Nephron (organoid): ENCODE measurements at regions not wholly inside any gene's neighbourhood (a gene's known extent, or its start where the extent isn't known, plus 50 kb on each side); places are given as distances from the start of the nearest gene placed in this dataset.
A peak's percentile ranks its signal among the peaks of the same experiment; 100 is the strongest.

Source experiments
- H3K27ac Mint-ChIP-seq, 3 experiments: 2 replicates each; pipeline ENCODE4 v1.8.0; 2020; ENCODE audit warnings: mixed read lengths in 3 of 3, mild to moderate bottlenecking in 2 of 3, moderate library complexity in 1 of 3
- H3K27me3 Mint-ChIP-seq: 2 replicates; pipeline ENCODE4 v1.8.0; 2021; ENCODE audit warnings: low read depth, mild to moderate bottlenecking, moderate library complexity, mixed read lengths
- H3K36me3 Mint-ChIP-seq: 2 replicates; pipeline ENCODE4 v1.8.0; 2020; ENCODE audit warnings: low read depth, mixed read lengths
- H3K4me1 Mint-ChIP-seq: 2 replicates; pipeline ENCODE4 v1.8.0; 2020; ENCODE audit warnings: mixed read lengths
- H3K4me3 Mint-ChIP-seq, 3 experiments: 2 replicates each; pipeline ENCODE4 v1.8.0; 2020; ENCODE audit warnings: mild to moderate bottlenecking in 3 of 3, mixed read lengths in 3 of 3, moderate library complexity in 2 of 3
- H3K9me3 Mint-ChIP-seq: 2 replicates; pipeline ENCODE4 v1.8.0; 2020; ENCODE audit warnings: mixed read lengths
- TF ChIP-seq, protein P1 (sequence below), 3 experiments: fragments of 200-600 bp; sonication (generic); IDR thresholded peaks; one replicate each; pipeline ENCODE4 v1.5.0; 2021; ENCODE audit warnings: antibody characterized with exemption in 3 of 3; ENCODE audit not compliant: unreplicated experiment in 3 of 3

DNA sequence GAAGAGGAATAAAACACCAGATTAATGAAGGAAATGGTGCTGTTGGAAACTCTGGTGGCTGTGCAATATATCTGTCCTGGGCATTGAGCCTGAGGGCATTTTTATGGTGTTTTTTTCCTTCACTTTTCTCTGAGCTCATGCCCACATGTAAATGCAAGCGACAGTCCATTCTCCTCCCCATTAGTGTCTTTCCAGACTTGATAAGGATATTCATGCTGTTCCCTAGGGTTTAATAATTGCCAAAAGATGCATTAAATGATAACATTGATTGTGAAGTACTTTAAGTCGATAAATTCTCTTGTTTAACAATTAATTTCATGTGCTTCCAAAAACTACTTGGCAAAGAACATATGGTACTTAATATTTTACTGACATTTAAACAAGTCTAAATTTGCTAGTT, 384.7 kb downstream of the MDFIC start:
- Mint-ChIP-seq H3K27me3 (no peaks in the 10 kb centered on the region), H3K36me3 (no peaks in the 10 kb centered on the region), H3K27ac (no peak overlapping the region), H3K9me3 (no peaks in the 10 kb centered on the region), H3K4me3 (no peak overlapping the region), H3K4me1 (no peaks in the 10 kb centered on the region)
- TF ChIP-seq, protein P1, sequence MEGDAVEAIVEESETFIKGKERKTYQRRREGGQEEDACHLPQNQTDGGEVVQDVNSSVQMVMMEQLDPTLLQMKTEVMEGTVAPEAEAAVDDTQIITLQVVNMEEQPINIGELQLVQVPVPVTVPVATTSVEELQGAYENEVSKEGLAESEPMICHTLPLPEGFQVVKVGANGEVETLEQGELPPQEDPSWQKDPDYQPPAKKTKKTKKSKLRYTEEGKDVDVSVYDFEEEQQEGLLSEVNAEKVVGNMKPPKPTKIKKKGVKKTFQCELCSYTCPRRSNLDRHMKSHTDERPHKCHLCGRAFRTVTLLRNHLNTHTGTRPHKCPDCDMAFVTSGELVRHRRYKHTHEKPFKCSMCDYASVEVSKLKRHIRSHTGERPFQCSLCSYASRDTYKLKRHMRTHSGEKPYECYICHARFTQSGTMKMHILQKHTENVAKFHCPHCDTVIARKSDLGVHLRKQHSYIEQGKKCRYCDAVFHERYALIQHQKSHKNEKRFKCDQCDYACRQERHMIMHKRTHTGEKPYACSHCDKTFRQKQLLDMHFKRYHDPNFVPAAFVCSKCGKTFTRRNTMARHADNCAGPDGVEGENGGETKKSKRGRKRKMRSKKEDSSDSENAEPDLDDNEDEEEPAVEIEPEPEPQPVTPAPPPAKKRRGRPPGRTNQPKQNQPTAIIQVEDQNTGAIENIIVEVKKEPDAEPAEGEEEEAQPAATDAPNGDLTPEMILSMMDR (IDR thresholded peaks at IDR 0.05; ENCODE audit: unreplicated experiment in 3 of 3) = no peak

DNA sequence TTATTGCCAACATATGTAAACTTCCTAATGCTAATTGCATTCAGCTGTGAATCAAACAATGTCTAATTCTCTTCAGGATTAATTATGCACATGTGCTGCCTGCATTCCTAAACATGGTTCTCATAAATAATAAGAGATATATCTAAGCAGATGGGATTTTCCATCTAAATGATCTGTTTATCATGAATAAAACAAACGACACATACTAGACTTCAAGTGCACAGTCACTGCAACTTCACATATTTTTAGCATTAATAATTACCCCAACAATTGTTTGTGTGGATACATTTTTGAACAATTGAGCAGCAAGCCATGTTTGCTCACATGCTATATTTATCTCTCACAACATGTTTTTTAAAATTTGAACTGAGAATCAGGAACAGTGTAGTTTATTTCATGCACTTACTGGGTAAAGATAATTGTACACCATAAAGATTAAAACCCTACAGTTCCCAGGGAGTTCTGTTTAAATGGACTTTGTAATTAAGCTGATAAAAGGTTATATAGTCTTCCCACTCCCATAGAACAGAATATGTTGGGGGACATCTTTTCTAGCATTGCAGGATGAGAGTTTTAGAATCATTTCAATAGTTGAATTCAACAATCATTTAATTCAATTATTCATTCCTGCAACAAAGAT, 378.5 kb downstream of the MDFIC start:
- TF ChIP-seq, protein P1 (IDR thresholded peaks at IDR 0.05; ENCODE audit: unreplicated experiment in 3 of 3) = no peak
- Mint-ChIP-seq H3K4me3 (no peak overlapping the region), H3K27me3 (no peaks in the 10 kb centered on the region), H3K4me1 (no peaks in the 10 kb centered on the region), H3K27ac (no peak overlapping the region), H3K9me3 (no peaks in the 10 kb centered on the region), H3K36me3 (no peaks in the 10 kb centered on the region)

DNA sequence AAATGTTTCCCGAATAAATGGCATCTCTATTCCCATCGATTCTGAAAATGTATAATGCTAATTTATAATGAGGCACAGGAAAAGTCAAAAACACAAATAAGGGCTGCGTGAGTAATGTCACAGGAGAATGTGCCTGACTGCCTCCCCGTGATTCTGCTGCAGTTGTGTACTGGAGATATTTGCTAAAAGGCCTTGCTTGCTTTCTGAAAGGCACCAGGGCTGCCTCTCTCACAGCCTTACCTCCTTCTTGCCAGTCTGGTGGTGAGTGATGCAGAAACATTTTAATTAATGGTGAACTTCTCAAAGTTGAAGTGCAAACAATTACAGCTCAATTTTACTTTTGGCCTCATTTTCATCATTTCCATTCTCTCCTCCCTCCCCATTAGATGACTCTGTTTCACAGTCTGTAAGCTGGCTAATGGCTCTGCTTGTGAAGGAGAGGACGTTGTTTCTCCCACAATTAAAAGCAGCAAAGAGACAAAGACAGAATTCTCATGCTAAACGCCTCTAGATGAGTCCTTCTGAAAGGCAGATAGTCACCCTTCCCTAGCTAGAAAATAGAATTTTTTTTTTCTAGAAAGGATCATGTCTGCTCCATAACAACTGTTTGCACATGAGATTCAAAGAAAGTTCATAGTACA, 377.6 kb downstream of the MDFIC start:
- Mint-ChIP-seq H3K4me1 (no peaks in the 10 kb centered on the region), H3K27me3 (no peaks in the 10 kb centered on the region), H3K27ac (no peak overlapping the region), H3K4me3 (no peak overlapping the region), H3K9me3 (no peaks in the 10 kb centered on the region), H3K36me3 (no peaks in the 10 kb centered on the region)
- TF ChIP-seq, protein P1 (IDR thresholded peaks at IDR 0.05; ENCODE audit: unreplicated experiment in 3 of 3) = no peak

DNA sequence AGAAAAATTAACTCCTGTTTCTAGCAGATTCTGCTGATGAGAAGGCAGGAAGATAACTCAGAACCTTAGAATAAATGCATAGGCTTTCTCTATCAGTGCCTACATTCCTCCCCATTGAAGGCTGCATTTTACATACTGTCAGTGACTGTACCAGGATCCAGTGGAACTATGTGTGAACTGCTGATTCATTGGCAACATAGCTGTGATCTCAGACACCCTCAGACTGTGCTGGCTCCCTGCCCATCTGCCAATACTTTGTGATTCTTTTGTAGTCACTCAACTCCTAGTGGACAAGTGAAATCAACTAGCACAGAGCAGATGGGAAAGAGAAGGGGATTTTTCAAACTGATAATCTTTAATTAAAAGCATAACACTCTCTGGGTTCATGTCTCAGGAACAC, 375.8 kb downstream of the MDFIC start:
- H3K4me3 Mint-ChIP-seq = no peak overlapping the region
- TF ChIP-seq, protein P1 (IDR thresholded peaks at IDR 0.05; ENCODE audit: unreplicated experiment in 3 of 3) = no peak
- no peaks in the 10 kb centered on the region for H3K9me3 Mint-ChIP-seq

DNA sequence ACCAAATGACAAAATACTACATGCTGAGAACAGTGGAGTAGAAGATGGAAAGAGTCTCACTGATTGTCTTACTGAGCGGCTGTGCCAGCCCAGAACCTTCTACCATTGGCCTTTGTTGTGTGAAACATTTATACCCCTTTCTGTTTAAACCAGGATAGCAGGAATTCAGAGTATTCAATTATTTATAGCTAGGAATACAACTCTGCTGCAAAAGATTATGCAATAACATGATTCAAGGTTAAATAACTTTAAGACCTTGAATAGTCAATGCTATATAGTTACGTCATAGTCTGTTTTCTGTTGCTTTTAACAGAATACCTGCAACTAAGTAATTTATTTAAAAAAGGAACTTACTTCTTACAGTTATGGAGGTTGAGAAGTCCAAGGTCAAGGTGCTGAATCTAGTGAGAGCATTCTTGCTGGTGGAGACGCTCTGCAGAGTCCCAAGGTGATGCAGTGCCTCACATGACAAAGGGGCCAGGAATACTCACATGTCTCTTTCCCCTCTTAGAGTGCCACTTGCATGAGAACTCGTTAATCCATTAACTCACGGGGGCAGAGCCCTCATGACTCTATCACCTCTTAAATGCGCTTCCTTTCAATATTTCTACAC, 371.8 kb downstream of the MDFIC start:
- TF ChIP-seq, protein P1 (IDR thresholded peaks at IDR 0.05; ENCODE audit: unreplicated experiment in 3 of 3) = no peak
- H3K4me1 Mint-ChIP-seq = no peaks in the 10 kb centered on the region
- H3K27ac Mint-ChIP-seq = peak overlapping the region in 1 of 3 experiments; percentile 66
- H3K4me3 Mint-ChIP-seq = no peak overlapping the region
- no peaks in the 10 kb centered on the region for H3K36me3 Mint-ChIP-seq
- no peaks in the 10 kb centered on the region for H3K9me3 Mint-ChIP-seq
- no peaks in the 10 kb centered on the region for H3K27me3 Mint-ChIP-seq

More for the DNA sequence above, 375.8 kb downstream of the MDFIC start:
- H3K27me3 Mint-ChIP-seq = no peaks in the 10 kb centered on the region
- no peaks in the 10 kb centered on the region for H3K36me3 Mint-ChIP-seq
- no peak overlapping the region for H3K27ac Mint-ChIP-seq
- no peaks in the 10 kb centered on the region for H3K4me1 Mint-ChIP-seq
